ENCODE measurements at regions not wholly inside any gene's neighbourhood (a gene's known extent, or its start where the extent isn't known, plus 50 kb on each side); places are given as distances from the start of the nearest gene placed in this dataset.

DNA sequence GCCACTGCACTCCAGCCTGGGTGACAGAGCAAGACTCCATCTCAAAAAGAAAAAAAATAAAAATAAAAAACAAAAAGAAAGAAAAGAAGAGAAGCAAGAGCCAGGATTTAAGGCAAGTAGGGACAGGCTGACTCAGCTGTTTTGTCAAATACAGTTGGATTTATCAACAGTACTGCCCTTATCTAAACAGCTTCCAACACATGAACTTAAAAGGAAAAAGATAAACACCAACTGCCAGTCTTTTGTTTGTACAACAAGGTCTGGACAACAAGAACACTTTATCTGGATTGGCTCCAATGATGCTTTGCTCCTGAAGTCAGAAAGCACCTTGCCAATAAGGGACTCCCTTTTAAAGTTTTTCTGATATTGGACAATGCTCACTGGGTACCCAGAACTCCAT lies 886.0 kb downstream of the ADGRL2 start:
- TF ChIP-seq TAF1 (IDR thresholded peaks at IDR 0.05; ENCODE audit: low read depth) (no peak), ZBTB7A (IDR thresholded peaks at IDR 0.05; ENCODE audit: low read depth) (no peak), TEAD4 (IDR thresholded peaks at IDR 0.05) (no peak), FOXM1 (IDR thresholded peaks at IDR 0.05; ENCODE audit: borderline replicate concordance, low read depth) (no peak), YY1 (IDR thresholded peaks at IDR 0.05; ENCODE audit: low read depth) (no peak), TCF12 (IDR thresholded peaks at IDR 0.05; ENCODE audit: low read depth) (no peak), RAD21 (IDR thresholded peaks at IDR 0.05; ENCODE audit: low read depth) (no peak), EGR1 (IDR thresholded peaks at IDR 0.05) (no peak), EP300 (IDR thresholded peaks at IDR 0.05; ENCODE audit: borderline replicate concordance) (no peak), NFIC (IDR thresholded peaks at IDR 0.05) (no peak), CEBPB (IDR thresholded peaks at IDR 0.05) (no peak), CREB1 (IDR thresholded peaks at IDR 0.05; ENCODE audit: low read depth) (no peak)
- TF ChIP-seq, protein P1, sequence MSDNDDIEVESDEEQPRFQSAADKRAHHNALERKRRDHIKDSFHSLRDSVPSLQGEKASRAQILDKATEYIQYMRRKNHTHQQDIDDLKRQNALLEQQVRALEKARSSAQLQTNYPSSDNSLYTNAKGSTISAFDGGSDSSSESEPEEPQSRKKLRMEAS (IDR thresholded peaks at IDR 0.05), result no peak
- TF ChIP-seq, protein P2, sequence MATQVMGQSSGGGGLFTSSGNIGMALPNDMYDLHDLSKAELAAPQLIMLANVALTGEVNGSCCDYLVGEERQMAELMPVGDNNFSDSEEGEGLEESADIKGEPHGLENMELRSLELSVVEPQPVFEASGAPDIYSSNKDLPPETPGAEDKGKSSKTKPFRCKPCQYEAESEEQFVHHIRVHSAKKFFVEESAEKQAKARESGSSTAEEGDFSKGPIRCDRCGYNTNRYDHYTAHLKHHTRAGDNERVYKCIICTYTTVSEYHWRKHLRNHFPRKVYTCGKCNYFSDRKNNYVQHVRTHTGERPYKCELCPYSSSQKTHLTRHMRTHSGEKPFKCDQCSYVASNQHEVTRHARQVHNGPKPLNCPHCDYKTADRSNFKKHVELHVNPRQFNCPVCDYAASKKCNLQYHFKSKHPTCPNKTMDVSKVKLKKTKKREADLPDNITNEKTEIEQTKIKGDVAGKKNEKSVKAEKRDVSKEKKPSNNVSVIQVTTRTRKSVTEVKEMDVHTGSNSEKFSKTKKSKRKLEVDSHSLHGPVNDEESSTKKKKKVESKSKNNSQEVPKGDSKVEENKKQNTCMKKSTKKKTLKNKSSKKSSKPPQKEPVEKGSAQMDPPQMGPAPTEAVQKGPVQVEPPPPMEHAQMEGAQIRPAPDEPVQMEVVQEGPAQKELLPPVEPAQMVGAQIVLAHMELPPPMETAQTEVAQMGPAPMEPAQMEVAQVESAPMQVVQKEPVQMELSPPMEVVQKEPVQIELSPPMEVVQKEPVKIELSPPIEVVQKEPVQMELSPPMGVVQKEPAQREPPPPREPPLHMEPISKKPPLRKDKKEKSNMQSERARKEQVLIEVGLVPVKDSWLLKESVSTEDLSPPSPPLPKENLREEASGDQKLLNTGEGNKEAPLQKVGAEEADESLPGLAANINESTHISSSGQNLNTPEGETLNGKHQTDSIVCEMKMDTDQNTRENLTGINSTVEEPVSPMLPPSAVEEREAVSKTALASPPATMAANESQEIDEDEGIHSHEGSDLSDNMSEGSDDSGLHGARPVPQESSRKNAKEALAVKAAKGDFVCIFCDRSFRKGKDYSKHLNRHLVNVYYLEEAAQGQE (IDR thresholded peaks at IDR 0.05; ENCODE audit: low read depth), result no peak
- TF ChIP-seq, protein P3, sequence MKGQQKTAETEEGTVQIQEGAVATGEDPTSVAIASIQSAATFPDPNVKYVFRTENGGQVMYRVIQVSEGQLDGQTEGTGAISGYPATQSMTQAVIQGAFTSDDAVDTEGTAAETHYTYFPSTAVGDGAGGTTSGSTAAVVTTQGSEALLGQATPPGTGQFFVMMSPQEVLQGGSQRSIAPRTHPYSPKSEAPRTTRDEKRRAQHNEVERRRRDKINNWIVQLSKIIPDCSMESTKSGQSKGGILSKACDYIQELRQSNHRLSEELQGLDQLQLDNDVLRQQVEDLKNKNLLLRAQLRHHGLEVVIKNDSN (IDR thresholded peaks at IDR 0.05), result no peak

DNA sequence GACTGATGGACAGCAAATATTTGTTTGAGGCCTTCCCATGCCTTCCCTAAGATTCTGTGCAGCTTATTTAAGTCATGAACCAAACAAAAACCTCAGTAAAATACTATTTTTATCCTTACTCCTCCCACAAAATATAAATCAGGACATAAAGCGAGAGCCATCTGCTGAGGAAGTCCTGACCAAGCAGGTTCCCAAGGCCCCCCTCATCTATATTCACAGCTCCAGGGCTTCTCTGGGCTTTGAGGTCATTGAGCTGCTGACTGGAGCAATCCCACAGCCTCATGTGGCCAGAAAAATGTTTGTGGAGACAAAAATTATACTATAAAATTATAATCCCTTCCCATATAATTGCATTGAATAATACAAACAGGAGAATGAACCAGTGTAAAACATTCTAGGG lies 846.2 kb downstream of the ADGRL2 start:
- TF ChIP-seq YY1 (IDR thresholded peaks at IDR 0.05; ENCODE audit: low read depth) (no peak), EP300 (IDR thresholded peaks at IDR 0.05; ENCODE audit: borderline replicate concordance) (no peak), ZBTB7A (IDR thresholded peaks at IDR 0.05; ENCODE audit: low read depth) (no peak), TAF1 (IDR thresholded peaks at IDR 0.05; ENCODE audit: low read depth) (no peak), FOXM1 (IDR thresholded peaks at IDR 0.05; ENCODE audit: borderline replicate concordance, low read depth) (no peak), TCF12 (IDR thresholded peaks at IDR 0.05; ENCODE audit: low read depth) (no peak), NFIC (IDR thresholded peaks at IDR 0.05) (no peak), CREB1 (IDR thresholded peaks at IDR 0.05; ENCODE audit: low read depth) (no peak), EGR1 (IDR thresholded peaks at IDR 0.05) (no peak)
- TF ChIP-seq, protein P1 (IDR thresholded peaks at IDR 0.05), result no peak
- TF ChIP-seq, protein P2 (IDR thresholded peaks at IDR 0.05; ENCODE audit: low read depth), result no peak

DNA sequence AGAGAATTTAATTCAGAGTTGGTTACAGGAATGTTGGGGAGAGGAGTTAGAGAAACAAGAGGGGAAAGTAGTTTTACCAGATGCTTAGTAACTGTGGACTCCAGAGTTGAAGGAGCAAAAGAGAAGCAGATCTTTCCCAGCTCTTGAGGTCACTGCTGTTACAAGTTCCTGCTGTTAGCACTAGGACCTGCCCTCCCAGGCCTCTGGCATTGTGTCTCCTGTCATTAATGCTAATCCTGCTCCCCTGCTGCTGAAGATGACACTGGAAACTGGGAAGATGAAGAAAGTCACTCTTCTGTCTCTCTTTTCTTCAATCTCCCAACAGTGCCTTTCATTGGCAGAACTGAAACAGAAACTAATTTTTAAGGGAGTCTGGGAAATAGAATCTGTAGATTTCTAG lies 845.6 kb downstream of the ADGRL2 start:
- TF ChIP-seq TCF12 (IDR thresholded peaks at IDR 0.05; ENCODE audit: low read depth) (no peak), TAF1 (IDR thresholded peaks at IDR 0.05; ENCODE audit: low read depth) (no peak), TEAD4 (IDR thresholded peaks at IDR 0.05) (no peak), YY1 (IDR thresholded peaks at IDR 0.05; ENCODE audit: low read depth) (no peak), FOXM1 (IDR thresholded peaks at IDR 0.05; ENCODE audit: borderline replicate concordance, low read depth) (no peak), ZBTB7A (IDR thresholded peaks at IDR 0.05; ENCODE audit: low read depth) (no peak), RAD21 (IDR thresholded peaks at IDR 0.05; ENCODE audit: low read depth) (no peak), CREB1 (IDR thresholded peaks at IDR 0.05; ENCODE audit: low read depth) (no peak), NFIC (IDR thresholded peaks at IDR 0.05) (no peak), EGR1 (IDR thresholded peaks at IDR 0.05) (no peak), EP300 (IDR thresholded peaks at IDR 0.05; ENCODE audit: borderline replicate concordance) (no peak), CEBPB (IDR thresholded peaks at IDR 0.05) (no peak)
- TF ChIP-seq, protein P2 (IDR thresholded peaks at IDR 0.05; ENCODE audit: low read depth), result no peak
- TF ChIP-seq, protein P3 (IDR thresholded peaks at IDR 0.05), result no peak
- TF ChIP-seq, protein P1 (IDR thresholded peaks at IDR 0.05), result no peak

Data from Ishikawa (cell line).